LNCaP clone FGC (cell line): ENCODE measurements at regions not wholly inside any gene's neighbourhood (a gene's known extent, or its start where the extent isn't known, plus 50 kb on each side); places are given as distances from the start of the nearest gene placed in this dataset.
"Not testable (repeated sequence)": the region's sequence is repeated elsewhere in the genome, so short reads cannot be mapped to it uniquely, and the experiment has no call there.

Experiments used
- DNase-seq: peaks from one replicate; pipeline ENCODE4 v3.0.0-alpha.2; 2011; ENCODE audit warnings: low read depth
- H3K4me3 ChIP-seq: 2 replicates; pipeline ENCODE4 v1.5.1; 2011; ENCODE audit warnings: mild to moderate bottlenecking, low read depth, low read length, control low read depth
- CTCF ChIP-seq: IDR thresholded peaks from 2 replicates; pipeline ENCODE4 v1.5.1; 2012; ENCODE audit warnings: mild to moderate bottlenecking; ENCODE audit not compliant: control insufficient read depth, insufficient read depth; ENCODE audit errors: extremely low read depth

- TF ChIP-seq CTCF, result no peak
- no peak for DNase-seq
- H3K4me3 ChIP-seq, result no peak overlapping the region
These were observed 761.8 kb upstream of the MBL2 start for GRCh38 chr10:53534428-53534827.

- DNase-seq, result no peak
- no peak for TF ChIP-seq CTCF
- no peak overlapping the region for H3K4me3 ChIP-seq
These were observed 756.4 kb upstream of the MBL2 start for GRCh38 chr10:53528974-53529373.

- DNase-seq, result no peak
- TF ChIP-seq CTCF, result no peak
- no peak overlapping the region for H3K4me3 ChIP-seq
These were observed 748.5 kb upstream of the MBL2 start for GRCh38 chr10:53521046-53521445.

GRCh38 chr10:53508197-53508596, 735.6 kb upstream of the MBL2 start:
- TF ChIP-seq CTCF, result no peak
- no peak for DNase-seq
- no peak overlapping the region for H3K4me3 ChIP-seq

- not testable (repeated sequence) for H3K4me3 ChIP-seq, DNase-seq
These were observed 731.9 kb upstream of the MBL2 start for GRCh38 chr10:53504492-53504891.

- H3K4me3 ChIP-seq, result no peak overlapping the region
- no peak for DNase-seq
- no peak for TF ChIP-seq CTCF
These were observed 719.2 kb upstream of the MBL2 start for GRCh38 chr10:53491774-53492173.

GRCh38 chr10:53490553-53490952, 718.0 kb upstream of the MBL2 start:
- DNase-seq, result no peak
- TF ChIP-seq CTCF, result no peak
- no peak overlapping the region for H3K4me3 ChIP-seq
